Upper lobe of left lung (tissue), 6 donors: ENCODE measurements at regions not wholly inside any gene's neighbourhood (a gene's known extent, or its start where the extent isn't known, plus 50 kb on each side); places are given as distances from the start of the nearest gene placed in this dataset.

Source experiments
- ATAC-seq, 2 donors: fragments of 200-7000 bp; cut with Tn5 transposase; one replicate each; pipeline ENCODE4 v1.9.1; 2022; ENCODE audit warnings: mild to moderate bottlenecking in 2 of 2, moderate library complexity in 2 of 2; ENCODE audit not compliant: low FRiP score in 2 of 2
- DNase-seq, 2 donors: peaks; one replicate each; pipeline ENCODE4 v3.0.0-alpha.2; 2019 to 2020
- H3K27ac ChIP-seq, 4 donors: fragments of 200-600 bp; sonication (generic); one replicate each; pipeline ENCODE4 v1.5.1; 2016 to 2019
- H3K27me3 ChIP-seq, 4 donors: fragments of 200-600 bp; sonication (generic); one replicate each; pipeline ENCODE4 v1.5.1; 2017 to 2019
- H3K36me3 ChIP-seq, 4 donors: fragments of 200-600 bp; sonication (generic); one replicate each; pipeline ENCODE4 v1.5.1; 2016 to 2019
- H3K4me1 ChIP-seq, 4 donors: fragments of 200-600 bp; sonication (generic); one replicate each; pipeline ENCODE4 v1.5.1; 2018 to 2019
- H3K4me3 ChIP-seq, 4 donors: fragments of 200-600 bp; sonication (generic); one replicate each; pipeline ENCODE4 v1.5.1; 2017 to 2019; ENCODE audit warnings: mild to moderate bottlenecking in 2 of 4, moderate library complexity in 1 of 4
- H3K9me3 ChIP-seq, 4 donors: fragments of 200-600 bp; sonication (generic); one replicate each; pipeline ENCODE4 v1.5.1; 2018 to 2019
- CTCF ChIP-seq, 6 experiments: fragments of 450-650 bp in 4 of 6; fragments of 200-600 bp in 2 of 6; sonication (generic) in 2 of 6; IDR thresholded peaks; one replicate each; pipeline ENCODE4 v1.5.1; 2016 to 2019; ENCODE audit warnings: antibody characterized with exemption in 6 of 6
- EP300 ChIP-seq, 4 donors: sonication (generic); formaldehyde crosslinking; IDR thresholded peaks; one replicate each; pipeline ENCODE4 v1.5.1; 2017; ENCODE audit warnings: antibody characterized with exemption in 4 of 4, control low read depth in 2 of 4
- POLR2A ChIP-seq, 4 donors: fragments of 450-650 bp; IDR thresholded peaks; one replicate each; pipeline ENCODE4 v1.5.1; 2016 to 2017; ENCODE audit warnings: antibody characterized with exemption in 4 of 4, mild to moderate bottlenecking in 2 of 4
- POLR2AphosphoS5 ChIP-seq, 2 donors: sonication (generic); formaldehyde crosslinking; IDR thresholded peaks; one replicate each; pipeline ENCODE4 v1.5.1; 2017; ENCODE audit warnings: antibody characterized with exemption in 2 of 2
- WGBS, 2 donors: methylation state at CpG; one replicate each; pipeline ENCODE4 v1.1.5; 2017 to 2018; 5-methylcytosine and 5-hydroxymethylcytosine counted together
- donor health status: DM: no; HTN: no; CAD: no; lungs with moderate emphysema.
- donor health status: DM: no; HTN: yes; CAD: no; lungs with severe emphysema.

- 59 to 77% methylated on average over 1 of the region's 1 CpG for WGBS, 2 donors
- H3K27me3 ChIP-seq, result no peaks in the 10 kb centered on the region
- H3K36me3 ChIP-seq, result no peaks in the 10 kb centered on the region
- no peak for ATAC-seq
- no peak for DNase-seq
- H3K27ac ChIP-seq, result no peak overlapping the region
- H3K4me1 ChIP-seq, result no peaks in the 10 kb centered on the region
- no peaks in the 10 kb centered on the region for H3K9me3 ChIP-seq
- no peak for TF ChIP-seq POLR2AphosphoS5 (IDR thresholded peaks at IDR 0.05)
- TF ChIP-seq CTCF (IDR thresholded peaks at IDR 0.05), result no peak
- no peak for TF ChIP-seq EP300 (IDR thresholded peaks at IDR 0.05)
- TF ChIP-seq POLR2A (IDR thresholded peaks at IDR 0.05), result no peak
- no peak overlapping the region for H3K4me3 ChIP-seq
These were observed 318.1 kb downstream of the TRIB2 start for GRCh38 chr2:13034861-13035260.

- no peak for DNase-seq
- H3K36me3 ChIP-seq, result no peaks in the 10 kb centered on the region
- no peaks in the 10 kb centered on the region for H3K4me1 ChIP-seq
- 91 to 96% methylated on average over 3 of the region's 3 CpGs for WGBS, 2 donors
- H3K4me3 ChIP-seq, result no peak overlapping the region
- H3K27ac ChIP-seq, result no peak overlapping the region
- no peaks in the 10 kb centered on the region for H3K27me3 ChIP-seq
- H3K9me3 ChIP-seq, result no peaks in the 10 kb centered on the region
- no peak for ATAC-seq
- no peak for TF ChIP-seq POLR2A (IDR thresholded peaks at IDR 0.05)
- no peak for TF ChIP-seq POLR2AphosphoS5 (IDR thresholded peaks at IDR 0.05)
- TF ChIP-seq CTCF (IDR thresholded peaks at IDR 0.05), result no peak
- TF ChIP-seq EP300 (IDR thresholded peaks at IDR 0.05), result no peak
These were observed 319.1 kb downstream of the TRIB2 start for GRCh38 chr2:13035866-13036265.

GRCh38 chr2:13040043-13040442, 323.3 kb downstream of the TRIB2 start:
- Histone ChIP-seq H3K4me1 (no peaks in the 10 kb centered on the region), H3K36me3 (no peaks in the 10 kb centered on the region), H3K4me3 (no peak overlapping the region), H3K27me3 (no peaks in the 10 kb centered on the region), H3K9me3 (no peaks in the 10 kb centered on the region), H3K27ac (no peak overlapping the region)
- DNase-seq (peak in 1 of 2 donors; percentile 56), ATAC-seq (peak in 1 of 2 donors; percentile 30)
- TF ChIP-seq POLR2A (IDR thresholded peaks at IDR 0.05), result no peak
- TF ChIP-seq CTCF (IDR thresholded peaks at IDR 0.05), result no peak
- no peak for TF ChIP-seq POLR2AphosphoS5 (IDR thresholded peaks at IDR 0.05)
- TF ChIP-seq EP300 (IDR thresholded peaks at IDR 0.05), result no peak
- 83 to 89% methylated on average over 6 to 13 of the region's 13 CpGs for WGBS, 2 donors

- ATAC-seq, result no peak
- Histone ChIP-seq H3K36me3 (no peaks in the 10 kb centered on the region), H3K27me3 (no peaks in the 10 kb centered on the region), H3K27ac (no peak overlapping the region), H3K4me3 (no peak overlapping the region), H3K9me3 (no peaks in the 10 kb centered on the region), H3K4me1 (no peaks in the 10 kb centered on the region)
- no peak for DNase-seq
- no peak for TF ChIP-seq CTCF (IDR thresholded peaks at IDR 0.05)
- no peak for TF ChIP-seq POLR2A (IDR thresholded peaks at IDR 0.05)
- TF ChIP-seq POLR2AphosphoS5 (IDR thresholded peaks at IDR 0.05), result no peak
- TF ChIP-seq EP300 (IDR thresholded peaks at IDR 0.05), result no peak
- 50 to 52% methylated on average over 2 of the region's 2 CpGs for WGBS, 2 donors
These were observed 329.9 kb downstream of the TRIB2 start for GRCh38 chr2:13046557-13047165.

GRCh38 chr2:13050764-13051163, 334.0 kb downstream of the TRIB2 start:
- Histone ChIP-seq H3K27ac (no peak overlapping the region), H3K4me3 (no peak overlapping the region), H3K4me1 (no peaks in the 10 kb centered on the region), H3K27me3 (no peaks in the 10 kb centered on the region), H3K36me3 (no peaks in the 10 kb centered on the region), H3K9me3 (no peaks in the 10 kb centered on the region)
- DNase-seq (no peak), ATAC-seq (no peak)
- TF ChIP-seq POLR2AphosphoS5 (IDR thresholded peaks at IDR 0.05) (no peak), EP300 (IDR thresholded peaks at IDR 0.05) (no peak), POLR2A (IDR thresholded peaks at IDR 0.05) (no peak), CTCF (IDR thresholded peaks at IDR 0.05) (no peak)
